ENCODE measurements at regions not wholly inside any gene's neighbourhood (a gene's known extent, or its start where the extent isn't known, plus 50 kb on each side); places are given as distances from the start of the nearest gene placed in this dataset.

DNA sequence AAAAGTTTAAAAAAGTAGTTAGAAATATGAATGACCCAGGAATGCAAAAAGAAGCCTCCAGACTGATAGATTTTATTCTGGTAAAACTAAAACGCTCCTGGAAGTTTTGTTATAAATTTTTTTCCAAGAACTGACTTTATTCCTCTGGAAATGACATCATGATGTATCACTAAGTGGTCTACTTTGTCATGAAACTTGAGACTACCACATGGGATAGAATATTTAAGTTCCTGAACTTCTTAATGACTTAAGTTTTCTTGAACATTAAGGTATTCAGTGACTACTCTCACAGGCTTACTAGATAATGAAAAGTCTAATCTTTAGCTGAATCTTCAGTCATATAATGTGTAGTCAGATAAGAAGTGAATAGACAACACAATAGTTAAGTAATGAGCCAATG, 842.2 kb downstream of the USP25 start:
- DNase-seq (ENCODE audit: low read depth in 1 of 2, low spot score in 1 of 2): no peak

GRCh38 chr21:16573578-16573977, 843.8 kb downstream of the USP25 start:
- no peak for DNase-seq (ENCODE audit: low read depth in 1 of 2, low spot score in 1 of 2)

- no peak for DNase-seq (ENCODE audit: low read depth in 1 of 2, low spot score in 1 of 2)
Measured at GRCh38 chr21:16577975-16578374, 848.2 kb downstream of the USP25 start.

DNA sequence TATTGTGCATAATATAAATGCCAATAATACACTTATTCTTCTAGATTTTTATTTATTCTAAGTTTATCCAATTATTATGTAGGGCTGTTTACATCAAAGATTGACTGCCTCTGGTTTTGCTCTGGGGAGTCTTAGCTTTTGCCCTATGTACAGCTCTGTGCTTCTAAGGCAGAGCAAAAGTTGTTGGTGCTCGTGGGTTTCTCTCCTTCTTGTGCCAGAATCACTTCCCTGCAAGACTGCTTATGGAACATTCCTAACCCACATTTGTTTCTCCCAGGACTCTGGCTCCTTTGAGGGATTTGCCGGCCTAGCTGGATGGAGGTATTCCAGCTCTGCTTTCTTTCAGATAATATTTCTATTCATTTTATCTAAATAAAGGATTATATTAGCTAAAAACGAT, 849.1 kb downstream of the USP25 start:
- DNase-seq (ENCODE audit: low read depth in 1 of 2, low spot score in 1 of 2): no peak

DNA sequence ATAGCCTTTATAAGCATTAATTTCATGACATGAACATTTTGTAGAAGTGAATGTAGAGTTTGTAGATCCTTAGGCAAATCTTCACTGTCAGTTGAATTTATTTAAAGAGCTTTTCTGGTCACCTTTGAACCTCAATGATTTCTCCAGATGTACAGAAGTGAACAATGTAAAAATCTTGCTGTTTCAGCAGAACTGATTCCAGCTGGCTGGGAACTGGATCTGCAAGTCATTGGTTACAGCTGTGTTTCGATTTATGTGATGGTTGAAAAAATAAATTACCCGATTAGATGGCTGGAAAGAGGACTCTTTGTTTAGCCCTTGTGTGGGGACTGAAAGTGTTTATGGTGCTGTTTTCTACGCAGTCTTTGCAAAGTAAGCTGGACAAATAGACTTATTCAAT, 849.8 kb downstream of the USP25 start:
- DNase-seq (ENCODE audit: low read depth in 1 of 2, low spot score in 1 of 2): no peak

GRCh38 chr21:16580661-16581060, 850.9 kb downstream of the USP25 start:
- DNase-seq (ENCODE audit: low read depth in 1 of 2, low spot score in 1 of 2): no peak

DNA sequence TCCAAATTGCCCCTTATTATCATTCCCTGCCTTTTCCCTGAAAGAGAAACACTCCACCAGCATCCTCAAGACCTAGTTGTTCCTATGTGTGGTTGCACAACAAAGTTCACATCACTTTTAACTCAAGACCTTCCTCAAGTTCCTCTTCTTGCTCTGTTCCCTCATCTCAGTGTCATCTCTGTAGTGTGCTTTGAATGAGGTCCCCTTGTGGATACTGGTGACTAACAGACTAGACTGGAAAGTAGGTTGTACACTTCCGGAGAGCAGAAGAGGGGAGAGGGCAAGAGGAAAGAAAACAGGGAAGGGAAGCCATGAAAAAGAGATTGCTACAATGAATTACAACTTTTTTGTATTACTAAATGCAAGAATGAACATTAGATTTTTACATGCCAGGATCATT, 853.8 kb downstream of the USP25 start:
- no peak for DNase-seq (ENCODE audit: low read depth in 1 of 2, low spot score in 1 of 2)

DNA sequence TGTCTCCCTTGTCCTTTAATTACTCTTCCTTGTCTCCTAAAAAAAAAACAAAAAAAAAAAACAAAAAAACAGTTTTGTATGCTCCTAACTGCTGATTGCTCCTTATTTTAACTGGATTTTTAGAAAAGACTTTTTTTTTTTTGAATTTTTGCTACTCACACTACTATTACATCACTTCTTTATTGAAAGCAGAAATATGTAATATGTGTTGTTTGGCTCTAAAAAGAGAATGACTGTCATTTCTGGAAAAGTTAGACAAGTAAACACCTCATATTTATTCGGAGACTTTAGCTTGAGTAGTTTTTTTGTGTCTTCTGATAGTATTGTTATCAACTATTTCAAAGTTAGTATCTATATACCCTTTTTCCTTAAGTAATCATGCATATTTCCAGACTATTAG, 855.0 kb downstream of the USP25 start:
- no peak for DNase-seq (ENCODE audit: low read depth in 1 of 2, low spot score in 1 of 2)

GRCh38 chr21:16585896-16586295, 856.1 kb downstream of the USP25 start:
- no peak for DNase-seq (ENCODE audit: low read depth in 1 of 2, low spot score in 1 of 2)

GRCh38 chr21:16587141-16587581, 857.4 kb downstream of the USP25 start:
- no peak for DNase-seq (ENCODE audit: low read depth in 1 of 2, low spot score in 1 of 2)

DNA sequence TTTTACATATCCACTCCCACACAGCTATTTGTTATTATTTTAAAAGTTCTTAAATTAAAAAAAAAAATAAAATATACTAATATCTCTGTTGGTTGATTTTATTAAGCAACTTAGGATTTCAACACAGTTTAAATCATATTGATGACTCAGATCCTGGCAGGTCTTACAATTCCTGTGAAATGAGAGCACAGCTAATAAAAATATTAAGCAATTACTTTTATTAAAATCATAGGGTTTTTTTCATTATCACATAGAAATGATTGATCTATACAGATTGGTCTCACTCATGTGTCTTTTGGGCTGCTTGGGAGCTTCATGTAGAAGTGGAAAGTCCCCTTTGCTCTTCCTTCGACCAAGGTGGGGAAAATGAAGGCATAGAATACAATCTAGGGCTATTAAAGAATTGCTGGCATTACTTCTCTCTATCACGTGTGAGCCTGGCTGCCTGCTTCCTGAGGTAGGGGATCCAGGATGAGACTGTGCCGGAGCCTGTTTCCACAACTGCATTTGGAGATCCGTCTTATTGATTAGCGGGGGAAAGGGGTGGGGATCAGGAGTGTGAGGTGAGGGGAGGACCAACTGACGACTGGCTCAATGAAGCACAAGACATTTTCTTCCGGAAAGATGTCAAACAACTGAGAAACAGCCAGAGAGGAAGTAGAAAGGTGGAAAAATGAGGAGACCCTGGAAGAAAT, 858.0 kb downstream of the USP25 start:
- DNase-seq (ENCODE audit: low read depth in 1 of 2, low spot score in 1 of 2): no peak

DNA sequence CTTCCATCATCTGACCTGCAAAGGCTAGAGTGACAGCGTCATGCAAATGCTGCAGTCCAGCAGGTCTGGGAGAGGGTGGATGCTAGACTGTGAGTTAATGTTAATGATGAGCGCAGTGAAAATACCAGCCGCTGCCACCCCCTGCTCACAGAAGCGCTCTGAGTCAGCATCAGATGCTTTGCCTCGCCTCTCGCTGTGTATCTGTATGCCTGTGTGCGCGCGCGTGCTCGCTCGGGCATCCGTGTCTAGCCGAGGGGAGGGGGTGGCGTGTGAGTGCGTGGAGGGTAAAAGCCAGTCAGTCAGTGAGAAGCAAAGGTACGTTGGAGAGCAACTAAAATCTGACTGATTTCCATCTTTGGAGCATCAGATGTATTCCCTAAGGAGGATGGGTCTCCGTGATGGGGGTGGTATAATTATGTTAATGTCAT, 858.7 kb downstream of the USP25 start:
- no peak for DNase-seq (ENCODE audit: low read depth in 1 of 2, low spot score in 1 of 2)

DNA sequence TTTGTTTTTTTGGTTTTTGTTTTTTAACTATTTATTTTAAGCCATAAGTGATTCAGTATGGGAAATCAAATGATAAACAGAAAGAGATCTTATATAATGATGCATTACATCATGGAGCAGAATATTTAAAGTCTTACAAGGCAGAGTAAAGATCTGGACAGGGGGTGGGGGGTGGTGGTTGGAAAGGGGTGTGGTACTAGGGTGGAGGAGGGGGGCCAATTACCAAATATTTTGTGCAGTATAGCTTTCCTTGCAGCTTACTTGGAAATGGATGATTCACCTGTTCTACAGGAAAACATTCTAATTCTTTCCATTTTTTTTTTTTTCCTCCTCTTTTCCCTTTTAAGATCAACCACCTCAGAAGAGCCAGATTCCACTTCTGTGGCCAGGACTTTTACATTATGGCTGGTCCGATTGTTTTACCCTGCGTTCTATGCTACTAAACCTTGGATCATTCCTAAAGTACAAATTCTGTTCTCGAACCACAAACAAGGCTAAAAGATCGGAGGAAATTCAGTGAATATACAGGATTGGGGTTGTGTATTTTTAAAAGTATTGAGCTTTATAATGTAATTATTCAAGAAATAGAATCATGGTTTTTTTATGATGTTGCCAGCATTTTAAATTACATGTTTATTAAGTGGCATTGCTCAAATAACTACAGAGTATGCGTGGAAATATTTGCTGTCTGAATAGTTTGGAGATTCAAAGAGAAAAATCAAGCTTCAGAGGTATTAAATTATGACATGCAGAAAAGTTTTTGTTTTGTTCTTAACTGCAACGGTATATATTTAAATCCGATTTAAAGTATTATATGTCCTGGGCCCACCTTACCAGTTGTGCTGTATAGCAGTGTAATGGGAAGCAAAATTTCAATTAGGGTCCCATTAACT, 859.5 kb downstream of the USP25 start:
- no peak for DNase-seq (ENCODE audit: low read depth in 1 of 2, low spot score in 1 of 2)

- DNase-seq (ENCODE audit: low read depth in 1 of 2, low spot score in 1 of 2): no peak
Measured at GRCh38 chr21:16590186-16590585, 860.4 kb downstream of the USP25 start.

DNA sequence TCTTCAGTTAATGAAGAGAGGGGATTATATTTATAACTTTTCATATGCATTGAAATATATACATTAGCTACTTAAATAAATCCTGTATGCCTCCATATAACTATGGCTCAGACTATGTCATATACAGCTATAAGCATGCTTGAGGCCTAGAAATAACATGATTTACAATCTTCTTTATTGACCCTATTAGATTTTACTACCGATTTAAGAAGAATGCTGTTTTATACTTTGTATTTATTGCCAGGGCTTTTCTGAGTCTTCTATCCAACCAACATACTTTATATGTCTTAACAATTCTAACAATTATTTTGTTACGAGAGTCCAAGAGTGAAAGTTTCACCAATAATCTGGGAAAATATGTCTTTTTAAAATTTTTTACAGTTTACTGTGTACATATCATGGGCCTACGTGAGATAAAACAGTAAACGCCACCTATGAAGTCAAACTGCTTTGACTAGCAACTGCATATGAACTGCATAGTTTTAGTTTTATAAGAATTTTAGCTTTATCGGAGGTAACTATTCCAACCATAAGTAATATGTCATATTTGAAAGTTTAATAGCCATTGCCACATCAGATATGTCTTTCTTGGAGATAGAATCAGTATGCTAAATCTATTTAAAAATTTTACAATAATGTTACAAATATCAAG, 861.0 kb downstream of the USP25 start:
- no peak for DNase-seq (ENCODE audit: low read depth in 1 of 2, low spot score in 1 of 2)

DNA sequence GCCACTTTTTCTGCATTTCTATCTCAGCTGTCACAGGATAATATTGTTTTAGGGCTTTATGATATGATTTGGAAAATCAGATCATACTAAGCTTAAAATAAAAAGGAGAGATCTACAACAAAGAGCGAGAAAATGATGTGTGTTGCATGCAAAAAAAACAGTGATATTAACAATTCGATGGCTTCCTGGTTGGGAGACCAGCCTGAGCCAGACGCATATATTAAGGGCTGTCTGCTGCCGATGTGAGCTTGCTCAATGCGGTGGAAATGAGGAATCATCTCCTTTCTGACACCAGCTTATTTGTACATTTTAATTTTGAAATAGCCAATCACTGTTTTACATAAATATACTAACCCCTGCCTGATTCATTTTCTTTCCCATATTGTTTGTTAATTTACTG, 862.6 kb downstream of the USP25 start:
- no peak for DNase-seq (ENCODE audit: low read depth in 1 of 2, low spot score in 1 of 2)

GRCh38 chr21:16594191-16594590, 864.4 kb downstream of the USP25 start:
- DNase-seq (ENCODE audit: low read depth in 1 of 2, low spot score in 1 of 2): no peak

DNA sequence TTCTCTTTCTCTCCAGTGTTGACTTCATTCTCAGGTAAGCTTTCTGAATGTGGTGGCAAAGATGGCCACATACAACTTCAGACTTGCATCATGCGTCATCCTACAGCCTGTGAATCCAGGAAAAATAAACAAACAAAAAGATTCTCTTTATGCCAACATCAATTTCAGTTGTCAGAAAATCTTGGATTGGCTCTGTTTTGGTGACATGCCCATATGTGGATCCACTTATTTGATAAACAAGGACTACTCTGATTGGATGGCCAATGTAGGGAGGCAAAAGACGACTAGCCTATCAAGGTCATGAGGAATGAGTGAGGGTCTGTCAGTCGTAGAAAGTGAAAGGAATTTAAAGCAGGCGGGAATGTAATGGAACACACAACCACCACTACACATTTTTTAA, 866.6 kb downstream of the USP25 start:
- no peak for DNase-seq (ENCODE audit: low read depth in 1 of 2, low spot score in 1 of 2)

DNA sequence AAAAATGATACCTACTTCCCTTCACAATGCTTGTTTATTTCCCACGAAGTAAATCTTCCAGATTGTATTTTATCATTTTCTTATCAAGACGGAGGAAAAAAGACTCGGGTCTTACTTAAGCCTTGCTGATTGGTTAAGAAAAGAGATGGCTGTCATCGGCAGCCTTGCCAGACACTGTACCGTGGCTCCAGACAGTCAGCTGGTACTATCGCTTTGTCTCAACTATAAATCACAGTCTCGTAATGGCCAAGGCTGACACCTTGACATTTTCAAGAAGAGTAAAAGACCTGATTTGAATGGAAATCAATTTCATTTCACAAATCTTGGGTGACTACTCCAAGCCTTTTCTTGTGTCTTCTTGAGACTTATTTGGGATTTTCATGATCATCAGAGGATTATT, 868.0 kb downstream of the USP25 start:
- no peak for DNase-seq (ENCODE audit: low read depth in 1 of 2, low spot score in 1 of 2)

- DNase-seq (ENCODE audit: low read depth in 1 of 2, low spot score in 1 of 2): no peak
Measured at GRCh38 chr21:16605597-16605996, 875.8 kb downstream of the USP25 start.

- DNase-seq (ENCODE audit: low read depth in 1 of 2, low spot score in 1 of 2): no peak
Measured at GRCh38 chr21:16606271-16606670, 876.5 kb downstream of the USP25 start.

DNA sequence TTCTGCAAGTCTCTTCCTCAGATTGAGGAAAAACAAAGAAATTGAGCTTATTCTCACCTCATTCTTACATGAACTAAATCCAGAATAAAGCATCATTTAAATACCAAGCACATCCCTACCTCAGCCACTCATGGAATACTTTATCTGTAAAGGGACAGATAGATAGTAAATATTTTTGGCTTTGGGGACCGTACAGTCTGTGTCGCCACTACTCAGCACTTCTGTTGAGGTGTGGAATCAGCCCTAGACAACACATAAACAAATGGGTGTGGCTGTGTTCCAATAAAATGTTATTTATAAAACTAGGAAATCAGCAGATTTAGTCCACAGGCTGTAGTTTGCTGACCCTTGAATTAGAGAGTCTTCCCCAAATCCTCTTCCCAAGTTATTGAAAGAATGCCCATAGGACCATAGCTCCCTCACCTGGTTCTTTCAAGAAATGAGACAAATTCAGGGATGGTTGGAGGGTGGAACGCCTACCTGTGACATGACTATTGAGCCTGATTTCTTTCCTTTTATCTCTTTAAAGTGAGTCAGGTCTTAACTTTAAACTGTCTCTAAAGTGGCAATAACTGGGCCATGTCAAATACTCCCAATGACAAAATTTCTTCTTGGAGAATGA, 878.5 kb downstream of the USP25 start:
- no peak for DNase-seq (ENCODE audit: low read depth in 1 of 2, low spot score in 1 of 2)
